Stimulated activated CD8-positive, alpha-beta memory T cell treated with anti-CD3 and anti-CD28 coated beads, Interleukin-15, amount 100 ng/mL, for 1 hour (primary cell): ENCODE measurements at regions not wholly inside any gene's neighbourhood (a gene's known extent, or its start where the extent isn't known, plus 50 kb on each side); places are given as distances from the start of the nearest gene placed in this dataset.

ENCODE experiments used
- DNase-seq: peaks from one replicate; pipeline ENCODE4 v3.0.0-alpha.2; 2020; ENCODE audit warnings: low read depth

DNA sequence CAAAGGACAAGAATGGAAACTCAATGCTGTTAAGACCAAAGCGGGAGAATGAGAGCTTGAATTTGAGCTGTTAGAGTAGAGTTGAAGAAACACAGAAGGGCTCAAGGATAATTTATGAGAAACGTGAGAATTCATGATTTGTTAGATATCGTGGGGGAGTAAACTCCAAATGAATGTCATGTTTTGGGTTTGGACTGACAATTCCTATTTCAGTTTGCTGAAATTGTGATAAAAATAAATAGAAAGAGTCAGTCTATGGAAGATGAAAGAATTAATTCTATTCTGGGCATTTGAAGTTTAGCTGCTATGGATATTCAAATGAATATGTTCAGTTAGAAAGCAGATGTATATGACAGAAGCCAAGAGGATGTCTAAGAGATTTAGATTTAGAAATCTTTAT lies 723.4 kb upstream of the PIK3C3 start:
- no peak for DNase-seq

GRCh38 chr18:41227993-41228392 lies 727.0 kb upstream of the PIK3C3 start:
- no peak for DNase-seq

DNA sequence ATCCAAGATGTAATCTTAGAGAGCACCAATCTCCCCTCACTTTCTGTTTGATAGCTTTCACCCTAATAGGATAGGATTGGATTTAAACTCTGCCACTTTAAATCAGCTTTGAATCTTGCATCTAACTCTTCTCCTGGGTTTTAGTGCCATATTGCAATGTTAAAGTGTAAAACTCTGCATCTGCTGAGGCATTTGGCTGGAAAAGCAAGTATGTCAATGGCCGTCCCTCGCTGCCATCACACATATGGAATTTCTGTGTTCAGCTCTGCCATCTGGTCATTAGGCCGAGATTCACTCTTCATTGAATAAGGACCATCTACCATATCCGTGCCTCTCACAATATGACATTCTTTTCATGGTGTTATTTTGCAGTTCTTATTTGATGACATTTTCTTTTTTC lies 728.1 kb upstream of the PIK3C3 start:
- no peak for DNase-seq

DNA sequence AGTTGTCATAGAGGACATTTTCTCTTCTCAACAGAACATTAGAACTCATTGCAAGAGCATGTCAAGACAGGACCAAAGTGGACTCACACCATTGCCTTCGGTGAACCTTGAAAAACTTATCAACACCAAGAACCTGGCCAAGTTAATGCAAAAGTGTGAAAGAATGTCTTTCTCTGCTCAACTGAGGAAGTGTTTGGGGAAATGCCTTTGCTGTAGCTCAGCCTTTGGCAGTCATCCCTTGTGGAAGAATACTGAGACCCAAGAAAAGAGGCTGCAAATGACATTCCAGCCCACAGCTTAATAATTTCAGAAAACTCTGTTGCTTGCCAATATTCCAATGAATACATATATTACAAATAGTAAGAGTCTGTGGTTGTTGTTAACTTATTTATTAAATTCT lies 728.8 kb upstream of the PIK3C3 start:
- DNase-seq, result no peak

GRCh38 chr18:41216341-41217003 lies 738.6 kb upstream of the PIK3C3 start:
- no peak for DNase-seq

- DNase-seq, result no peak
Observed at GRCh38 chr18:41207706-41208105, 747.3 kb upstream of the PIK3C3 start.

- no peak for DNase-seq
Observed at GRCh38 chr18:41206341-41206830, 748.6 kb upstream of the PIK3C3 start.

- no peak for DNase-seq
Observed at GRCh38 chr18:41199212-41199611, 755.8 kb upstream of the PIK3C3 start.

DNA sequence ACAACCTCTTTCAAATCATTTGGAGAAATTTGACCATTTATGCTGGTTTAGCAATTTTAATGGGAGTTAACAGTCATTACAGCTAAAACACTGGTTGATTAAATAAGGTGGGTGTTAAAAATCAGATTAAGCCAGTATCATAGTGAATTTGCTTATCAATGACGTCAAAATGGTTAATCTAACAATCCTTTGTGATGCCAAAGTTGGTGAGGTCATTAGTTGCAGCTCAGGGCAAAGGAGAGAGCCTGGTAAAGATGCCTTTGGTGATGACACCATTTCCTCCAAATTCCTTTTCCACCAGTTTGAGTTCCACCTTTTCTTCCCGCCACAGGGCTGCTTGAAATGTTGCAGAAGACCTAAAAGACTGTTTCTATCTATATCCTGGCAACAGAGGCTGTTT lies 757.1 kb upstream of the PIK3C3 start:
- no peak for DNase-seq

GRCh38 chr18:41170346-41170745 lies 784.7 kb upstream of the PIK3C3 start:
- DNase-seq, result no peak

GRCh38 chr18:41165625-41166024 lies 789.4 kb upstream of the PIK3C3 start:
- DNase-seq, result no peak

DNA sequence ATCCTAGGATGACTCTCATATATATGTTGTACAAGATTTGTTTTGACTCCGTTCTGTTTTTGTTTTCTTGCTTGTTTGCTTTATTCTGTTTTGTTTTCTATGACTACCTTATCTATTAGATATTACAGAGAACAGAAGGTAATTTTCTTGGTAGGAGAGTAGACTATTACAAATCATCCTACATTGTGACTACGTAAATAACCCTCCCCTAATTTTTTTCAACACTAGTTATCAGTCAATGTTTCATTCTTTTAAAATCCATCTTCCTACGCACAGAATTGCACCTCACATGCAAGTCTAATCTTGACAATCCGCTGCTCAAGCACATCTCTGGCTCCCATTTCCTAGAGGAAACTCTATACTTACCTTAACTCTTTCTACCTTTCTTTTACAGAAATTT lies 792.3 kb upstream of the PIK3C3 start:
- DNase-seq, result no peak

GRCh38 chr18:41162191-41162590 lies 792.8 kb upstream of the PIK3C3 start:
- no peak for DNase-seq

DNA sequence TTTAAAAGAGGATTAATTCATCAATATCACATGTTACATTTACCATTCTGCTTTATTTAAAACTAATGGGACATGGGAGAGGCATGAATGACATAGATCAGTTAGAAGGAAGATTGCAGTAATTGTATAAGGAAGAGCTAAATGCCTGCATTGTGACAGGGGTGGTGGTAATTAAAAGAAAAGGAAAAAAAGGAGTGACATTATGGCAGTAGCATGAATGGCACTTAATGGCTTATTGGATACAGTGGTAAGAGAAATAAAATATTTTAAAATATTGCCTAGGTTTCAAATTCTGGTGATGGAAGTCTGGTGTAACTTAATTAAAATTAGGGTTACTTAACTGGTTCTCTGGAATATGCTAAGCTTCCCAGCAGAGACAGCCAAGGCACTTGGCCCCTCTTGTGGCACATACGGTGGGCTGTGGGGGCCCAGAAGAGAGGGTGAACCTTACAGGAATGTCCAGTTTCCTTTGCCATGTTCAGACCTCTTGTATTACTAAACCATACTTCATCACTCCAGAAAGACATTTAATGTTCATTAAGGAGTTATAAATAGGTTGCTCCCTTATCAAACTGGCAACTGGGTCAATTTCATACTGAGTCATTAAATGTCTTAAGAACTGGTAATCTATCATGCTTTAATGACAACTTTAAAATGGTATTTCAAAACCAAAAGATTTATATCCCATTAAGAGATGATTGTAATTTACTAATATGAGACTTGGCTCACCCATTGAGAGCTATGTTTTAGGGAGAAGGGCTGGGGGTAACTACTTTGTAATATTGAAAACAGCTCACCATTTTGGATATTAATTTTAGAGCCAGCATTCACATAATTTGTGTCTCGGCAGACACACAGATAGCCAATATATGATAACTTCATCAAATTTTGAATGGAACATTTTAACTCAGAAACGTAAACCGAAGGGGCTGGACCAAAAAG lies 798.9 kb upstream of the PIK3C3 start:
- DNase-seq, result no peak

DNA sequence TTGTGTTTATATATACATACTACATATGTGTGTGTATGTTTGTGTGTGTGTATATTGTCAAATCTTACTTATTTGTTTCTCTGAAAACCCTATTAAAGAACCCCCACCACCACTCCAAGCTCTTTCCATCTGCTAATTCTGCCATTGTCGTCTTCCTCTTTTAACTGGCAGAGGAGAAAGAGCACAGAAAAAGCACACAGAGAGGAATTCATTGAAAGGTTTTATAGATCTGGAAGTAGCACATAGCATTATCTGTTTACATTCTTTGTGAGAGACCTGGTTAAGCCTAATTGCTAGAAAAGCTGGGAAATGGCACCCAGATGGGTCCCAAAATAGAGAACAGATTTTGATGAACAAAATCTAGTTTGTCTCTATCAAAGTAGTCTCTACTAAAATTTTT lies 800.0 kb upstream of the PIK3C3 start:
- no peak for DNase-seq

DNA sequence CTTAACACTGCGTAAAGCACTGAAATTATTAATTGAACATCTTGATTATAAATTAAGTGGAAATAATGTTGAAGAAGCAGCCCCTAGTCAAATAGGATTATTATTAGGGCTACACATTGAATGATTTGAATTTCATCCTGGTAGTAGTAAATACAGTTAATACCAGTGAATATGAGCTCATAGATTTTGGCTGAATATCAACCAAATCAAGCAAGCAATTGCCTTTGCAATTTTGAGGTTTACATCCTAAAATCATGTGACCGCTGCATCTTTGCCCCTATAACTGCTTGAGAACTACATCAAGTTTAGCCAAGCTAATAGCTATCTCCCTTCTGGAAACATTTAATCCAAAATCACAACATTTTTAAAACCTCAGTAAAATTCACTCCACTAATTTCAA lies 801.2 kb upstream of the PIK3C3 start:
- DNase-seq, result no peak

DNA sequence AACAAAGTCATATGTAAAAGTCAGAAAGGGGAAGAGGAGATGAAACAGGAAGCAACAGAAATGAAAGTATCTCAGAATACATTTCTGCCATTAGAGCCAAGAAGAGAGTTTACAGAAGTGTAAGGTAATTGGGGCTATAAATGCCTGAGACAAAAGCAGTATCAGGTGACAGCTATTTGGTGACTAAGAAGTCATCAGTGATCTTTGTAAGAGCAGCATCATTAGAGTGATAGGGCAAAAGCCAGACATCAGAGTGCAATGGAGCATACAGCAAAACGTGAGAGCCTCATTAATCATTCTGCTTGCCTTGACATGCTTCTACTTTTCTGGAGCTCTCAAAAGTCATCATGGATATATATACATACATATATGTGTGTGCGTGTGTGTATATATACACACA lies 804.7 kb upstream of the PIK3C3 start:
- DNase-seq, result no peak

DNA sequence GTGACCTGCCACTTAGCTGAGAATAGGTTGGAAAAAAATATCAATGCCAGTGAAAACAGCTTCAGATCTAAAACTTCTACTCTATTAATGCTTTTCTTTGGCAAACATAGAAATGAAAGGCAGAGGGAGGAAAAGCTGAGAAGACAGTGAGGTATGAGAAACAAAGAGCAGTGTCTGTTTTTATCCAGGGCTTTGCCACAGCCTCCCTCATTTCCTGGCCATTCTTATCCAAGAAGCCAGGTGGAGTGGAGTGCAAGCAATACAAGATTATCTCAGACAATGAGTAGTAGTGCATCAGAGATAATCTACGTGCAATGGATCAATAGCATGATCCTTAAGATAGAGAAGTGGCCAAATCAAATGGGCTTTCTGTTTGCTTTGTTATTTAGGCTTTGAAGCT lies 808.7 kb upstream of the PIK3C3 start:
- no peak for DNase-seq

- DNase-seq, result no peak
Observed at GRCh38 chr18:41145516-41145915, 809.5 kb upstream of the PIK3C3 start.

GRCh38 chr18:41144441-41144840 lies 810.6 kb upstream of the PIK3C3 start:
- DNase-seq, result no peak

DNA sequence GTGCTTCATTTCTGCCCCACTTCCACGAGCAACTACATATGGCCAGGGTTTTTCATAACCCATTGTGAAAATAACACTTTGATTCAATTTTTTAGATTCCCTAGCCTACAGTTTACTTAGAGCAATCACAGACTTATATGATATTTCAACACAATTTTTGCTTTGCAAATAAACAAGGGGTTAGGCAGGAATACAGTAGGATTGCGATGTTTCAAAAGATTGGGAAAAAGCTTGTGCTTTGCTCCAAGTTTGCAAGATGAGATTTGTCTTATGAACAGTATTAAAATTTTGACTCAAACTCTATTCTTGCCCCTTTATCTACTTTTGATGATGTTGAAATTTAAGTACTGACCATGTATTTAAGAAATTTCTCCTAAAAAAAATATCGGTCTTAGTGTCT lies 814.5 kb upstream of the PIK3C3 start:
- DNase-seq, result no peak

GRCh38 chr18:41135146-41135545 lies 819.9 kb upstream of the PIK3C3 start:
- no peak for DNase-seq

GRCh38 chr18:41134426-41134825 lies 820.6 kb upstream of the PIK3C3 start:
- no peak for DNase-seq
